Right atrium auricular region (tissue), 2 donors: ENCODE measurements at regions not wholly inside any gene's neighbourhood (a gene's known extent, or its start where the extent isn't known, plus 50 kb on each side); places are given as distances from the start of the nearest gene placed in this dataset.
A peak's percentile ranks its signal among the peaks of the same experiment; 100 is the strongest.

ENCODE experiments used
- DNase-seq: peaks from one replicate; pipeline ENCODE4 v3.0.0-alpha.2; 2019; ENCODE audit warnings: low spot score
- H3K27ac ChIP-seq, 2 donors: fragments of 200-600 bp; sonication (generic); 1 replicate in 1 of 2; 2 replicates in 1 of 2; pipeline ENCODE4 v1.5.1; 2016 to 2019
- H3K27me3 ChIP-seq, 2 donors: fragments of 200-600 bp; sonication (generic); one replicate each; pipeline versions ENCODE4 v1.5.1 to v1.6.0; 2017 to 2019
- H3K36me3 ChIP-seq: fragments of 200-600 bp; sonication (generic); one replicate; pipeline ENCODE4 v1.5.1; 2016
- H3K4me1 ChIP-seq, 2 donors: fragments of 200-600 bp; sonication (generic); one replicate each; pipeline versions ENCODE4 v1.5.1 to v1.6.0; 2017 to 2019
- H3K4me3 ChIP-seq, 2 donors: fragments of 200-600 bp; sonication (generic); 1 replicate in 1 of 2; 2 replicates in 1 of 2; pipeline ENCODE4 v1.5.1; 2017 to 2019; ENCODE audit warnings: mild to moderate bottlenecking in 1 of 2, moderate library complexity in 1 of 2
- H3K9me3 ChIP-seq, 2 donors: fragments of 200-600 bp; sonication (generic); one replicate each; pipeline ENCODE4 v1.5.1; 2019
- CTCF ChIP-seq, 2 donors: fragments of 200-600 bp; sonication (generic); IDR thresholded peaks; one replicate each; pipeline ENCODE4 v1.5.1; 2019; ENCODE audit warnings: antibody characterized with exemption in 2 of 2

GRCh38 chr4:159042868-159043267, 60.0 kb upstream of the RAPGEF2 start:
- H3K4me3 ChIP-seq = no peak overlapping the region
- H3K36me3 ChIP-seq = no peaks in the 10 kb centered on the region
- H3K27ac ChIP-seq = no peak overlapping the region
- no peak for DNase-seq
- H3K4me1 ChIP-seq = peaks cover 0 to 10% of the 10 kb centered on the region in 2 donors
- no peaks in the 10 kb centered on the region for H3K27me3 ChIP-seq
- TF ChIP-seq CTCF (IDR thresholded peaks at IDR 0.05) = no peak
- H3K9me3 ChIP-seq = no peaks in the 10 kb centered on the region

GRCh38 chr4:159043861-159044260, 59.0 kb upstream of the RAPGEF2 start:
- Histone ChIP-seq H3K9me3 (no peaks in the 10 kb centered on the region), H3K4me1 (peaks cover 0 to 12% of the 10 kb centered on the region in 2 donors), H3K27me3 (no peaks in the 10 kb centered on the region), H3K36me3 (no peaks in the 10 kb centered on the region), H3K27ac (no peak overlapping the region), H3K4me3 (no peak overlapping the region)
- no peak for TF ChIP-seq CTCF (IDR thresholded peaks at IDR 0.05)
- no peak for DNase-seq

DNA sequence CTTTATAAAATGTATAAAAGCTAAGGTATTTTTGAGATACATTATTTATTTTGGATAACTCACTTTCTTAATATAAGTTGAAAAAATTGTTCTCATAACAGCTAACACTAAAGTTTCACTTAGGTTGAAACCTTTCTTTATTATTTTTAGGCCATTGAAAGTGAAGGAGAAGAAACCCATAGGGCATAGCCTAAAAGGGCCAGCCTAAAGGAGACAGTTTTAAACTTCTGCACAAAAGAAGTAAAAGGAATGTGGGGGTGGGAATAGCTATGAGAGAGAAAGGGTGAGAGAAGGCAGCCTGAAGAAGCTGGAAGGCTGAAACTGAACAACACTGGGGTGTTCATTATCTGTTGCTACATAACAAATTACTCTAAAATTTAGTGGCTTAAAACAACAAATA, 57.6 kb upstream of the RAPGEF2 start:
- Histone ChIP-seq H3K27ac (no peak overlapping the region), H3K4me1 (peaks cover 0 to 12% of the 10 kb centered on the region in 2 donors), H3K36me3 (no peaks in the 10 kb centered on the region), H3K27me3 (no peaks in the 10 kb centered on the region), H3K9me3 (no peaks in the 10 kb centered on the region), H3K4me3 (no peak overlapping the region)
- no peak for DNase-seq
- TF ChIP-seq CTCF (IDR thresholded peaks at IDR 0.05) = no peak

DNA sequence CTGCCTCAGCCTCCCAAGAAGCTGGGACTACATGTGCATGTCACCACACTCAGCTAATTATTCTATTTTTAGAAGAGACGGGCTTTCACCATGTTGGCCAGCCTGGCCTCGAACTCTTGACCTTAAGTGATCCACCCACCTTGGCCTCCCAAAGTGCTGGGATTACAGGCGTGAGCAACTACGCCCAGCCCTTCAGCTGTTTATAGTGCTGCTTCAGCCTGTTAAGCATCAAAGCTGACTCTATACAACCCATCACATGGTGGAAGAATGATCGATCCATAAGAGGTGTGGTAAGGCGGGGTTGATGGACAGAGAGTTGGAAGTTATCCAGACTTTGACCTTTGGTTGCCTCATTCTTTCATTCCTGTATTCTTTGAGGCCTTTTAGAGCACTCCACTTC, 56.2 kb upstream of the RAPGEF2 start:
- TF ChIP-seq CTCF (IDR thresholded peaks at IDR 0.05) = no peak
- Histone ChIP-seq H3K27ac (no peak overlapping the region), H3K4me3 (no peak overlapping the region), H3K36me3 (no peaks in the 10 kb centered on the region), H3K27me3 (no peaks in the 10 kb centered on the region), H3K9me3 (no peaks in the 10 kb centered on the region), H3K4me1 (peaks cover 0 to 12% of the 10 kb centered on the region in 2 donors)
- no peak for DNase-seq

DNA sequence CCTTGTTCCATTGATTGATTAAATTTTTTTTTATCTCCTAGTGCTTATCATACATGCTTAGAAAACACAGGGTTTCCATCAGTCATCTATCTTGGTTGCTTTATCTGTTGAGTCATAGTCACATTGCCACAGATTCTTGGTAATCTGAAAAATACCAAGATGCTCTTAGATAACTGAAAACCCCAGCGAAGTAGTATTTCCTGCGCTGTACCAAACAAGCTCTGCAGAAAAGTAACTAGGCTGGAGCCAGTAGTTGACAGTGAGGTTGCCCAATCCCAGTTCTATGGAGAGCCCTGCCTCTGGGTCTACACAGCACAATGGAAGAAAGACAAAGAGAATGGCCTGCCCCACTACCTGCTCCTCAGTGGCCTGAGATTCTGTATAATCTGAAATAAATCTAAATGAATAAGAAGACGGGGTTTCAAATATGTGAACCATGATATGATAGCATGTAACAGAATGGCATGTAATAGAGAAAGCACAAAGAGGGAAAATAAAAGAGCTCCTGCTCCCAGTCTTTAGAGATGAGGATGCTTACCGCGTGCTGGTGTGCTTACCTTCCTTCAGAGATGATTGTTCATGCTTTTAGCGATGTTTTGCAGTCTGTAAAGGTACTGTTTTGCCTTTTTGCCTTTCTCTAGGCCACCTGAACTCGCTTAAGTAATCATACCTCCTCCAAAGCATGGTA, 55.3 kb upstream of the RAPGEF2 start:
- Histone ChIP-seq H3K36me3 (no peaks in the 10 kb centered on the region), H3K4me3 (peak overlapping the region; percentile 14 to 41), H3K9me3 (no peaks in the 10 kb centered on the region), H3K27me3 (no peaks in the 10 kb centered on the region), H3K4me1 (peaks cover 0 to 5% of the 10 kb centered on the region in 2 donors), H3K27ac (peak overlapping the region in 1 of 2 donors; percentile 33)
- DNase-seq = no peak
- TF ChIP-seq CTCF (IDR thresholded peaks at IDR 0.05) = no peak
